GOT3 (cell line): ENCODE measurements at regions not wholly inside any gene's neighbourhood (a gene's known extent, or its start where the extent isn't known, plus 50 kb on each side); places are given as distances from the start of the nearest gene placed in this dataset.

ENCODE experiments used
- DNase-seq: peaks from one replicate; lab custom pipeline; 2025; ENCODE audit warnings: mixed read lengths; lab: John Stamatoyannopoulos, UW

DNA sequence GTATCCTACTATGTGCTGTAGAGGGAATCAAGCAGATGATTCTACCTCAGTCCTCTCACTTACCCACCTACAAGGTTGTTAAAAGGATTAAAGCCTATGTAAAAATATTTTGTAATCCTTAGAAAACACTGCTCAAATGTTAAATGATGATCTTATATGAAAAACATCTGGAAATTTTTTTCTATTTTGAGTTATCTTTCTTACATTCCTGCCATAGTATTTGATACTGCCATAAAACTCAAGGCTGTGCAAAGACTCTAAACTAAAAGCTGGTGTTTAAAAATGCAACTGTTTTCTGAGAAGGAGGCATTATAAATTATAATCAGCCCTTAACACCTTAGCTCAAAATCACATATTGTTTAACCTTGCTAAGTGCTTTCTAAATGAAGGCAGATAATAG, 474.2 kb downstream of the PRELID2 start:
- no peak for DNase-seq

DNA sequence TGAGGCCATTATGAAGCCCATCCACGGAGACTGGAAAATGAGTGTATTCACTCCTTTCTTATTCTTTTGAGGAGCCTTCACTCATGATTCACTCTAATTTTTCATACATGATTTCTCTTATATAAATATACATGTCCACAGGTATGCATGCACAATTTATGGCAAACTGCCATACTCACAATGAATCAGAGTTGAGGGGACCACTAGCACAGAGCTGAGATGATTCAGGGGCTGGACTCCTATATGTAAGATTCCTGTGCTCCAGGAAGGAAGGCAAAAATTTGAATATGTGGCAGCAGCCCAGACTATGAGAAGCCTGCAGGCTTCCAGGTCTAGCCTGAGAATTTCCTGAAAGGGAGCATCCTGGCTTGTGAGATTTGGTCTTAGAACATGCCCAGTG, 484.6 kb downstream of the PRELID2 start:
- DNase-seq, result no peak

DNA sequence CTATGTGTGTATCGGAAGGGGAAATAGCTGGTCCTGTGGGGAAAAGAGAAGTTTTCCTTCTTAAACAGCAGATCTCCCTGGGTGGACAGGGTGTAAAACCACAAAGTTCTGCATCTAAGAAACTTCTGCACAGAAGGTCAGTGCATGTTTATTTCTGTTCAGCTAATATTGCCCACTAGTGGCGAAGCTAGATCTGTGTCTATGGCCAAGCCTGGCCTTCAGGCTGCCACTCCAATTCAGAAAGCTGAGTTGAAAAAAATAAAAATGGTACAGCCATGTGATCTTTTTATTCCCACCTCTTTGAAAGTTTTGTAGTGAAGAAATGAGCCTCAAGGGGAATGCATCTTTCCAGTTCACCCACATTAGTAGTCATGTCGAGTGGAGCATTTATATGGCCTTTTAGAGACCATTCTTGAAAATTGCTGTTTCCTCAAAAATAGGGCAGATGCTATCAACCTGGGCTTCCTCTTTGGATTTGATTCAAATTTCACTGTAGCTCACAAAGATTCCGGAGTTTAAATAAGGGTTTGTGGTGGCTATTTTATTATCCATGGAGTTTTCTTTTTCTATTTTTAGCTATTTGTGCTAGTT, 488.0 kb downstream of the PRELID2 start:
- no peak for DNase-seq

DNA sequence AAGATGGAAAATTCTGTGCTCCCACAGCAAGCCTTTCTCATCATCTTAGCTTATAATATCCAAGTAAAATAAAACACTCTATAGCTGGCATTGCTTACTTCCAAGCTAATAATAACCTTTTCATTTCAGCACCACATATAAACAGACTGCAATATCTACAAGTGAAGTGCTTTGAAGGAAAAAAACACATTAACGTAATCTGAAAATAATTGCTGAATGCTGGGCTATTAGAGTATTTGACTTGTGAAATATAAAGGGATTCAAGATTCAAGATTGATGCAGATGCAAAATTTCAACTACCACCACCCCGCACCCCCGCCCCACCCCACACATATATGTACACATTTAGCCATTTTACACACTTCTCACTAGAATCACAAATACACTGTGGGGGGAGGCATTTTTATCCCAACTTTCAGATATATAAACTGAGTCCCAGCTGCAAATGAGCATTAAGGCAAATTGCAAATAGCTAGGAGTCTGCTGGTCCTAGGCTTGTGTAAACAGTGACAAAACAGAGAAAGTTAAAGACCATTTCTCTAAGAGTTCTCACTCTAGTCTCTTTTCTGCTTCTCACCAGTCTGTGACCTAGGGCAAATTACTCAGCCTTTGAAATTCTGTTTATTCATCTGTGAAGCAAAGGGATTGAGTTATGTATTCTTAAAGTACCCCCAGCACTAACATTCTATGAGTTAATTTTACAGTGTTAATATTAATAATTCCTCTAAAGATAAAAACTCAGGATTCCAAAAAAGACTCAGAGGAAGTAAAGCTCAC, 489.4 kb downstream of the PRELID2 start:
- DNase-seq, result no peak

DNA sequence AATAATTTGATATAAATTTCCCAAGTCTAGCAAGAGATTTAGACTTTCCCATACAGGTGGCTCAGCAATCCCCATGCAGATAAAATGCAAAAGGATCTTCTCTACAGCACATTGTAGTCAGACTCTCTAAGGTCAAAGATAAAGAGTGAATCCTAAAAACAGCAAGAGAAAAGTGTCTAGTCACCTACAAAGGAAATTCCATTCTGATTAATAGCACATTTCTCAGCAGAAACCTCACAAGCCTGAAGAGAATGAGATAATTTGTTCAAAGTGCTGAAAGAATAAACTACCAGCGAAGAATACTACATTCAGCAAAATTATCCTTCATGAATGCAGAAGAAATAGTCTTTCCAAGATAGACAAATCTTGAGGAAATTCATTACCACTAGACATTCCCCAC, 493.3 kb downstream of the PRELID2 start:
- no peak for DNase-seq

DNA sequence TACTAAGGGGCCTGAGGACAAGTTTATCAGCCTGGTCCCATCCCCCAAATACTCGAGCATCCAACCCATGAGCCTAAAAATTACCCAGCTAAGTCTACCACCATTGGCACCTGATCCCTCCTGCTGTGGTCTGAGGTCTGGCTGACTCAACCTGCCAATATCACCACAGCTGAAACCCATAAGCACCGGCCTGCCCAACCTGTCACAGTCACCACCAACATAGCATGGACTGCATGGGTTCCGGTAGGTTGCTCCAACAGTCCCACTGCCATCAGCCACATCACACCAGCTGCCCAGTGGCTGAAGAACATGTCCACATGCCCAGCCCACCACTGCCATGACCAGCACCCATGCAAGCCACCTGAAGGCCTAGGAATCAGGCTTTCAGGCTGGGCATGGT, 495.0 kb downstream of the PRELID2 start:
- DNase-seq, result no peak

DNA sequence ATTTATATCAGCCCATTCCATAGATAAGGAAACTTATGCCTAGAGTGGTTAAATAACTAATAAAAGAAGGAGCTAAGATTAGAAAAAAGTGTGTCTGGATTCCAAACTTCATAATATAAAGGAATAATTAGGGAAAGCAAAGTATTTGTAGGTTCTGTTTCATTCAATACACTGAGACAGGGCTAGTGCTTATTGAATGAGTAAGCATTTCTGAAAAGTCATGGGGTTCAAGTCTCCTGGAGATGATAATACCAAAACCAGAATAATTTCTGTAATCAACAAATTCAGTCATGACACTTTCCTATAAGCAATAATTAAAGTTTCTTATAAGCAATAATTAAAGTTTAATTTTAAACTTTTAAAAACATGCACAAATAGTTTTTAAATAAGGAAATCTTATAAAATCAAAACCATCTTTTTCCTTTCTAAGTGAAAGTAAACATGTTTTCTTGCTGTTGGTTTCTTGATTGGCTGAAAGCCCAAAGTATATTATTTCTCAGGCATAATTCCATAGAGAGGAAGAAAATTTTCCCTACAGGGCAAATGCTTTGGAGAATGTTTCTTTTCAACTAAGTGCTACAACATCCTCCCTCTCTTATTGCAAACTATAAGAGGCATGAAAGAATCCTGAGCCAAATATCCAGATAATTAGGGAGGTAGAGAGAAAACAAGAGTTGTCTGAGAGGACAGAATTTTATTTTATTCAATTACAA, 510.2 kb downstream of the PRELID2 start:
- DNase-seq, result no peak

DNA sequence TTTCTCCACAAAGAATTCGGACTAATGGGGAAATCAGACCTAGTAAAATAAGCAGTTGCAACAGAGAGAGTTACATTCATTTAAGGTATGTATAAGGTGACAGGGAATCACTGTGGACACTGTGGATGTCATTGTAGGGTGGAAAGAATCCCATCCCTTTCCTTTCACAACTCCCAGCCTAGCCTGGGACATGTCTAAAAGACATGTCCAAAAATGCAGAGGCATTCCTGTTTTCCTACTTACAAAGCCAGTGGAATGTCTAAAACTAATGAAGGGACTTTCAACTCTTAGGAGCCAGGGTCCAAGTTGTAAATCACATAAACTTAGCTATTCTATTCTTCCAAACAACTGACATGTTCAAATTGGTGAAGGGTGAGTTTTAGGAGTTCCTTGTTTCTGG, 511.0 kb downstream of the PRELID2 start:
- no peak for DNase-seq

DNA sequence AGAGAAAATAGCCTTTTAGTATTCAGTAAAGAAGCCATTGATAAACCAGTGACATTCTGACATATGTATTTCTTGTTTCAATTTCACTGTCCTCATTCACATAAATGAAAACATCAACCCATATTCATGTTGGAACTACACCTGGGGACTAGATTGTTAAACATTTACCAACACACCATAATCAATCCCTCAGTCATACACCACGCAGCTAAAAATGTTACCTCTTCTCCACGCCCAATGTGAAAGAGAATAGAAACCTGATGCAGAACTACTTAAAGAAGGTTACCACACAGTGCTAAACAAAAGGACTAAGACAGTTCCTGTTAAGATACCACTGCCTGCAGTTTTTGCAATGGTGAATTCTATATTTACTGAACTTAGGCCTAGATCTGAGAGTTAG, 518.9 kb downstream of the PRELID2 start:
- no peak for DNase-seq

DNA sequence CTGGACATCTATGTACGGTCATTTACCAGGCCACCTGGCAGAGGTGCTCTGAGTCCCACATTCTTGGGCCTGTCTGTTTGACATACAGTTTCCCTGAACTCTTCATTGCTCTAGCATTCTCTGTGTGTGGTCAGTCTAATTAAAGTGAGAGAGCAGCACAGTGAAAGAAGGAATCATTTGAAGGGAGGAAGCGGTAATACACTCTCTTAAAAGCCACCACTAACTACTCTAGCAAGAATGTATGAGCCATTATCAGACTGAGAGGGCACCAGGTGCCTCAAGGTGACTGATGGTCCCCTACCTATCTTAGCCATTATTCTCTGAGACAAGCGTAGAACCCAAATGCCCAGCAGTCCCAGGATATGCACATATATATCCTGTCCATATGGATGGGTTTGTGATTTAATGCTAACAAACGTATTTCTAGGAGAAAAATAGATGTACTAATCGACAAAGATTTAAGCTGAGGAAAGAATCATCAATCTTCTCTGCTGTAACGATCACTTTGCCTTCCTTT, 527.2 kb downstream of the PRELID2 start:
- no peak for DNase-seq

DNA sequence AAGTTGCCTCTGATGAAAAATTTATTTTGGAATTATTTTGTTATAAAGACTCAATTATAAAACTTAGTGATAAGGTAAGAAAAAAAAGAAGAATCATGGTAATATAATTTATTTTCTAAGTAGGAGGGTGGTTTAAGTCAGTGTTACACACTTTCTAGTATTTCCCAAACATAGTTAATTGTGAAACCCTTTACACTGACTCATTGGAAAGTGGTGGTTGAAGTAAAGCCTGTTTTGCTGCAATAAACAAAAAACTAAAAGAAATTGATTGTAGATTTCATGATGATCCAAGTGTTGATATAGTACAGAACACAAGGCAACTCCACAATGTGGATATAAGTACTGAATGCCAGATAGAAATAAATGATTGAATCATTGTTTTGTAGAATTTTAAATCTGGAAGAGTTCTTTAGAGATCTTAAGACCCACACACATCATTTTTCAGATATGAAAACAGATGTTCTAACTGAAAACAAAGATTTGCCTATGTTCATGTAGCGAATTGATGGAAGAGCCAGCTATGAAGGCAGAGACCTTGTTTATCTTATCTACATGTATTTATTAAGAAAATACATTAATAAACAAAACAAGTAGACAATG, 539.8 kb downstream of the PRELID2 start:
- no peak for DNase-seq

DNA sequence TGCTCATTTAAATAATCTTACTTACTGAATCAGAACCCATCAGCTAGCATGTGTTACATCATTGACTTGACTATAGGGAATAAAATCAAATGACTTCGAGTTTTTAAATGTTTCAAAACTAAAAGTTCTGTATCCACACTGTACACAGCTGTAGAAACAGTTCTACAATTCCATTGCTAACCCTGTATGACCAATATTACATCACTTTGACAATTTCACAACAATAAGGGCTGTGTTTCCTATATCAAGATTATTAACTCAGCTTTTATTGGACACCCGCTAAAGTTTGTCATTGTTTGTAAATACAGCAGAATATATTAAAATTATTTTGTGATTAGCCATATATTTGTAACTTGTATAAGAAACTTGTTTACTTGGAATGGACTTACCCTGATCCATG, 540.8 kb downstream of the PRELID2 start:
- no peak for DNase-seq

DNA sequence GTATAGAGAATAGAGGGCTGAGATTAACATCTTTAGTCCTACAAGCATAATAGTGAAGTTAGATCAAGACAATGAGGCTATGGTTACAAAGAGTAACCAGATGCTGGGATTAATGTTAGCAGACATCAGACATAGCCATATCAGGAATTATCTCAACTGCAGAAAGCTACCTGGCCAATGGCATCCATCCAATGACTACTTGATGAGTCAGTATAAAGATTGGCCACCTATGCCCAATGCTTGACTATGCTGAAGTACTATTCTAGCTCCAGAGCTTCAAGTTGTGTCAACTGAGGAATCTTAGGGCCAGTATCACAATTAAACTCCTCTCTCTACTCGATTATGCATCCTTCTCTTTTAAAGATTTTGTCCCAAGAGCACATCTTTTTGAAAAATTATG, 541.4 kb downstream of the PRELID2 start:
- no peak for DNase-seq

DNA sequence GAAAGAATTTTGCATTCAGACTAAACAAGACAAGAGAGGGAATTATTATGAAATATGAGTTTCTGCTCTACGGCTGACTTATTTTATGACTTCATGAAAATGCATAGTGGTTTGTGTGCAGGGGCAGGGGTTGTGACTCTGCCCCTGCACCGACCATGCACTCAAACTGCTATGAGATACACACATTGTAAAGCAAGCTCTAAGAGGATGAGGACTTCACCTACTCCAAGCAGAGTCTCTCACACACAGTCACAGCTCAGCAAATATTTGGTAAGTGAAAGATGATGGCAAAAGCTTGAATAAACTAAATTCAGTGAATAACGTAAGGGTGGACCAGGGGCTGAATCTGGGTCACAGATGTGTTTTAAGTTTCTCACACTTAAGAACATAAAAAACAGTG, 542.9 kb downstream of the PRELID2 start:
- no peak for DNase-seq

DNA sequence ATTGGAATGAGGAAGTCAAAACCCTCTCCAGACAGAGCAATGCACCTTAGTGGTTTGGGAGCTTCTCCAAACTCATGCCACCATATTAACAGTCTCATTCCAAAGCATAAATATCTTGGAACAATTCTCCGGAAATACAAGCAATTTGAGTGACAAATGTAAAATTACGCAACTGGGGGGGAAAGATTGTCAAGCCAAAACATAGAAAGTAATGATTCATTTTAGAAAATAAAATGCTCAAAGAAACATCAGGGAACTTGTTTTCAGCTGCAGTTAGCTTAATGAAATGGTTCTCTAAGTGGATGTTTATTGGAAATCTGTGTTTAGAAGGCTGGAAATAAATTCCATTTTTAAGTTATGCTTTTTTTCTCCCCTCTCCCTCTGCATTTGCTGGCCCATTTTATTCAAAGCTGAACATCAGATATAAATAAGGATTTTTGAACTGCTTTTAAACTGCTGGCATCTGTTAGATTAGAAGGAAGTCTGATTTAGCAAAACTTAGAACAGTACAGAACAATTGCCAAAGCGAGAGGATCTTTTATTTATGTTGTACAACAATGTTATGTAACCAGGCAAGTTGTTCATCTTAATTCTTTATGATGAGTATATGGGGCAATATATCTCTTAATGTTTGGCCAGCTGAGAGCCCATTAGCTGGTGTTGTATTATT, 551.9 kb downstream of the PRELID2 start:
- no peak for DNase-seq

DNA sequence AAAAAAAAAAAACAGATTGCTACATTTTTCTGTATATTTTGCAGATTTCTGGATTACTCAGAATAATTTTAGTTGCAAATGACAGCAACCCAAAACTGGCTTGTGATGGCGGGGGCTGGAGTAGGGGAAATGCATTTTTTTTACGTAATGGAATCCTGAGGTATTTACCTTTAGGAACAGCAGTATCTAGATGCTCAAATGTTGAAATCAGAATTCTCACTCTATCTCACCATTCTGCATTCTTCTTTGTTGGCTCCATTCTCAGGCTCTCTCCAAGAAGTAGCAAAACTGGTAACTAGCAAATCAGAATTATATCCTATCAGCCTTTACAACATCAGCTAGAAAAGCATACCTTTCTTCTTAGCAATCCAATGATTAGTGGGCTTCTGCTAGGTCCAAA, 554.3 kb downstream of the PRELID2 start:
- DNase-seq, result no peak

DNA sequence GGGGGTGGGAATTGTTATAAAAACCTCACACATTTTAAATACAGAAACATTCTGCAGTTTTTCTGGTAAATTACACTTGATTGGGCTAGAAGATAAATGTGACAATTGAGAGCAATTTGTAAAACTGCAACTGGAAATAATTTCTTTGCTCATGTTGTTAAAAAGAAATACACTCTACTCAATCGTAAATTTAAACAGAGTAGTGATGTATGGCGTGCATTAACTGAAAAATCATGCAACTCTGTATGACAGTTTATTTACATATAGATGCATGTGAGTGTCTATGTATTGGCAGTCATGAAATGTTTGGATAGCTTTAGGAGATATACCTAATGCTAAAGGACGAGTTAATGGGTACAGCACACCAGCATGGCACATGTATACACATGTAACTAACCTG, 554.9 kb downstream of the PRELID2 start:
- DNase-seq, result no peak

DNA sequence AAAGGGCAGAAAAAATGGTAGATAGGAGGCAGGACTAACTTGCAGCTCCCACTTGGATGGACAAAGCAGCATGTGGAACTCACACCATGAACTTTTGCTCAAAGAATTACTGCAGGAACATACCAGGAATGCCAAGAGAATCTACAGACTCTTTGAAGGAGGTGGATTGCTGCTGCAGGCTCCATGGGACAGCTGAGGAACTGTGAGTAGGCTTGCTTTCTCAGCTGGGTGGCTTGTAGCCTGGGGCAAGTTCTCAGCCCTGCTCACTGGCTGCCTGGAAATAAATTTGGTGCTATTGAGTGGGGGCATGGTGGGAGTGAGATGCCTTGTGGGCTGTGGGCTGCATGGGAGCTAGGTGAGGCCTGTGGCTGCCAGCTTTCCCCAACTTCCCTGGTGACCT, 574.5 kb downstream of the PRELID2 start:
- DNase-seq, result no peak

DNA sequence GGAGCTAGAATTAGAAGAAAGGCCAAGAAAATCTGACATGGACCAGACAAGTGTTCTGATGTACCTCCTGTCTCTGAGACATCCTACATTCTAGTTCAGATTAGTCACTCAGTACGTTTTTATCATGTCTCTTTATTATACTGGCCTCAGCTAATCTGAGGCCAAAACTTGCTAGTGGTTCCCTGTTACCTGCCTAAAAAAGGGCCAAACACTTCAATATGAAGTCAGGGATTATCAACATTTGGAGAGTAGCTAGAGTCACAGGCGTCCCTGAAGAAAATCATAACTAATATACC, 587.4 kb downstream of the PRELID2 start:
- no peak for DNase-seq

DNA sequence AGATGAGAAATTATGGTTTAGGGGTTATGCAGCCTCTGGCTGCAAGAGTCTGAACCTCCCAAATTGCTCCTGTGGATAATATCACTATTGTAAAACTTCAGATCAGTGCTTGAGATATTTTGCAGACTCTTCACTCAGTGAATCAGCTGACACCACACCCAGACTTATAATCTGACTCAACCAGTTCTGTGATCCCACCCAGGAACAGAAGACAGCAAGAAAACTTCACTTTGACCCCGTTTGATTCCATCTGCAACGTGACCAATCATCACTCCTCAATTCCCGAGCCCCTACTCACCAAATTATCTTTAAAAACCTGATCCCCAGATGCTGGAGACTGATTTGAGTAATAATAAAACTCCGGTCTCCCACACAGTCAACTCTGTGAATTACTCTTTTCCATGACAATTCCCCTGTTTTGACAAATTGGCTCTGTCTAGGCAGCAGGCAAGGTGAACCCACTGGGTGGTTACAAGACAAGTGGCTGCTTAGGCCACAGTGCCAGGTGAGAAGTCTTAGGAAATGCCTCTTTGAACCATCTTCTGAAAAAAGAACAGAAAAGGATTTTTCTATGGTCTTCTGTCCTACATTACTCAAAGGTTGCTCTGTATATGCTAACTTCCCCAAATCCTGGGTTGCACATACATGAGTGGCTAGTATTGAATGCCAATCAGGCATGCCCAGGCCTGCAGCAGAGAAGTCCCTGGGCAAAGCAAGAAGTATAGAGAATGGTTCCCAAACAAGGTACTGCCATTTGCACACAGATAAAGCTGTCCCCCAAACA, 588.0 kb downstream of the PRELID2 start:
- no peak for DNase-seq

DNA sequence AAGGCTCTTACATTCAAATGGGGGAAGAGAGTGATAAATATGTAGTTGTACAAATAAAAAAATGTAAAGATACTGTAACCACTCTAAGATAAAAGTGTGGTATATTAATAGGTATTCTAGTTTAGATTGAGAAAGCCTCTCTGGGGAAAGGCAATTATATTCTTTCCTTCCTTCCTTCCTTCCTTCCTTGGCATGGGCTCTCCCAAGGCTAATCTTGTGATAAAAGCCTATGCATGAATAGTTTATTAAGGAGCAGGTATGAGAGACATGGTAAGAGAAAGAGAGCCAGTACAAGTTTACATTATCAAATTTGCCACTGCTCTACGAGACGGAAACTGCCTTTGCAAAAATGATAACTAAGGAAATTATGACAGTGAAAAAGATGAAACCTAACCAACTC, 588.8 kb downstream of the PRELID2 start:
- no peak for DNase-seq

DNA sequence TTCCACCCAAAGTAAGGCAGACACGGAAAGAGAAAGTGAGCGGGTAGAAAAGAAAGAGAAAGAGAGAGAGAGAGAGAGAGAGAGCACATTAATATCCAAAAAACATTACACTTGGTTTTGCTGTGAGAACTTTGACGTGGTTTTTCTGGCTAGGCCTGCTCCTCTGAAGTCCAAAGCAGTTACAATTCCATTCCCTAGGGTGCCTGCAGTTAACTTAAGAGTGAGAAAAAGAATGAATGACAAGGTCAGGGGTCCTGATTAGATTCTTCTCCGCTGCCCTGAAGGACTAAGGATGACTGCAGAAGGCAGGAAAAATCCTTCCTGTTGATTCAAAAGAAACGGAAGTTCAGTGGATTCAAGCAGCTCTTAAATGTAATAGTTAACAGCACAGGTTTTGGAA, 589.8 kb downstream of the PRELID2 start:
- no peak for DNase-seq
